Pancreas (tissue), 10 donors: ENCODE measurements at regions not wholly inside any gene's neighbourhood (a gene's known extent, or its start where the extent isn't known, plus 50 kb on each side); places are given as distances from the start of the nearest gene placed in this dataset.

Source experiments
- ATAC-seq, 4 donors: fragments of 200-7000 bp; cut with Tn5 transposase; one replicate each; pipeline versions ENCODE4 v1.8.0 to v1.9.1; 2020; ENCODE audit warnings: mild to moderate bottlenecking in 4 of 4, moderate library complexity in 4 of 4
- DNase-seq, 6 donors: peaks; one replicate each; pipeline ENCODE4 v3.0.0-alpha.2; 2020
- FAIRE-seq: peaks from 2 replicates; lab custom pipeline; 2012; peaks lifted over from hg19 to GRCh38; lab: Jason Lieb, UNC
- H3K27ac ChIP-seq, 4 donors: fragments of 200-600 bp; sonication (generic); 1 replicate in 3 of 4; 2 replicates in 1 of 4; pipeline versions ENCODE4 v1.5.0 to v1.8.0; 2020
- H3K27me3 ChIP-seq, 4 donors: fragments of 200-600 bp; one replicate each; pipeline ENCODE4 v1.8.0; 2021
- H3K36me3 ChIP-seq, 3 donors: fragments of 200-600 bp; sonication (generic) in 1 of 3; one replicate each; pipeline versions ENCODE4 v1.5.0 to v1.8.0; 2020 to 2021
- H3K4me1 ChIP-seq, 3 donors: fragments of 200-600 bp; one replicate each; pipeline ENCODE4 v1.8.0; 2021
- H3K4me3 ChIP-seq, 4 donors: fragments of 200-600 bp; sonication (generic) in 2 of 4; one replicate each; pipeline versions ENCODE4 v1.5.0 to v1.8.0; 2020 to 2021
- H3K9me3 ChIP-seq, 4 donors: fragments of 200-600 bp; one replicate each; pipeline ENCODE4 v1.8.0; 2021
- whole genome bisulfite sequencing, 2 donors: extraction: QIAGEN DNeasy Blood & Tissue Kit; methylation state at CpG; one replicate each; pipeline ENCODE4 v1.1.7; 2013; 5-methylcytosine and 5-hydroxymethylcytosine counted together
- intact Hi-C, 3 donors: fragments of 100-400 bp; cut with DNase I; formaldehyde crosslinking; loops; one replicate each; pipeline versions ENCODE4 v1.11.1 to v1.14.2; 2022
- TF ChIP-seq, protein P1 (sequence below), 4 donors: fragments of 200-600 bp; sonication (generic) in 3 of 4; IDR thresholded peaks; one replicate each; pipeline versions ENCODE4 v1.5.0 to v1.8.0; 2021; ENCODE audit warnings: antibody characterized with exemption in 4 of 4
- donor health status: healthy with polysubstance abuse.
- donor health status: DM: no; HTN: no; CAD: no; lungs with moderate emphysema.
- donor health status: DM: no; HTN: no; CAD: no.
- donor health status: control.
- donor health status: control.
- donor health status: Bipolar disorder and iron deficiency.
- donor health status: DM: yes; HTN: yes; CAD: no.
- donor health status: DM: no; HTN: no; CAD: no.
- donor health status: DM: no; HTN: no; CAD: no.
- donor health status: DM: yes; HTN: yes; CAD: no.

DNA sequence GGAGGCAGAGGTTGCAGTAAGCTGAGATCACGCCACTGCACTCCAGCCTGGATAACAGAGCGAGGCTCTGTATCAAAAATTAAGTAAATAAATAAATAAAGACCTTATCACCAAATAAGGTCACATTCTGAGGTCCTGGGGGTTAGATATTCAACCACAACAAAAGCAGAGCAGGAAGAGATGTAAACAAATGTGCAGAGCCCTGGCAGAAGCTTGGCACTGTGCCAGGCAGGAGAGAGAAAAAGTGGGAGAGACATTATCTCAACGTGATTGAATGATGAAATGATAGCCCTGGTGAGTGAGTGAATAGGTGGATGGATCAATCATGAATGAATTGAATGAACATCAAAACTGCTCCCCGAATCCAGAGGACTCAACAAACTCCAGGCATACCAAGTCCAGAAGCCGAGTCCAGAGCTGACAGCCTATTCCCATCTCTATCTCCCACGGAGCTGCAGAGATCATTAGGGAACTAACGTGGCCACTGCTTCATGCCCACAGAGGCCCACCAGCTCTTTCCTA, 150.7 kb downstream of the TOMM20 start:
- Histone ChIP-seq H3K4me1 (peaks cover 0 to 42% (median 32%) of the 10 kb centered on the region in 3 donors), H3K27me3 (no peaks in the 10 kb centered on the region), H3K36me3 (no peaks in the 10 kb centered on the region), H3K27ac (peak overlapping the region; percentile 29 to 91 (median 58)), H3K9me3 (no peaks in the 10 kb centered on the region), H3K4me3 (no peak overlapping the region)
- WGBS, 2 donors = 46 to 57% methylated on average over 7 of the region's 7 CpGs
- intact Hi-C loops = no loop called here
- TF ChIP-seq, protein P1, sequence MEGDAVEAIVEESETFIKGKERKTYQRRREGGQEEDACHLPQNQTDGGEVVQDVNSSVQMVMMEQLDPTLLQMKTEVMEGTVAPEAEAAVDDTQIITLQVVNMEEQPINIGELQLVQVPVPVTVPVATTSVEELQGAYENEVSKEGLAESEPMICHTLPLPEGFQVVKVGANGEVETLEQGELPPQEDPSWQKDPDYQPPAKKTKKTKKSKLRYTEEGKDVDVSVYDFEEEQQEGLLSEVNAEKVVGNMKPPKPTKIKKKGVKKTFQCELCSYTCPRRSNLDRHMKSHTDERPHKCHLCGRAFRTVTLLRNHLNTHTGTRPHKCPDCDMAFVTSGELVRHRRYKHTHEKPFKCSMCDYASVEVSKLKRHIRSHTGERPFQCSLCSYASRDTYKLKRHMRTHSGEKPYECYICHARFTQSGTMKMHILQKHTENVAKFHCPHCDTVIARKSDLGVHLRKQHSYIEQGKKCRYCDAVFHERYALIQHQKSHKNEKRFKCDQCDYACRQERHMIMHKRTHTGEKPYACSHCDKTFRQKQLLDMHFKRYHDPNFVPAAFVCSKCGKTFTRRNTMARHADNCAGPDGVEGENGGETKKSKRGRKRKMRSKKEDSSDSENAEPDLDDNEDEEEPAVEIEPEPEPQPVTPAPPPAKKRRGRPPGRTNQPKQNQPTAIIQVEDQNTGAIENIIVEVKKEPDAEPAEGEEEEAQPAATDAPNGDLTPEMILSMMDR (IDR thresholded peaks at IDR 0.05) = no peak
- DNase-seq (no peak), ATAC-seq (no peak), FAIRE-seq (no peak)

DNA sequence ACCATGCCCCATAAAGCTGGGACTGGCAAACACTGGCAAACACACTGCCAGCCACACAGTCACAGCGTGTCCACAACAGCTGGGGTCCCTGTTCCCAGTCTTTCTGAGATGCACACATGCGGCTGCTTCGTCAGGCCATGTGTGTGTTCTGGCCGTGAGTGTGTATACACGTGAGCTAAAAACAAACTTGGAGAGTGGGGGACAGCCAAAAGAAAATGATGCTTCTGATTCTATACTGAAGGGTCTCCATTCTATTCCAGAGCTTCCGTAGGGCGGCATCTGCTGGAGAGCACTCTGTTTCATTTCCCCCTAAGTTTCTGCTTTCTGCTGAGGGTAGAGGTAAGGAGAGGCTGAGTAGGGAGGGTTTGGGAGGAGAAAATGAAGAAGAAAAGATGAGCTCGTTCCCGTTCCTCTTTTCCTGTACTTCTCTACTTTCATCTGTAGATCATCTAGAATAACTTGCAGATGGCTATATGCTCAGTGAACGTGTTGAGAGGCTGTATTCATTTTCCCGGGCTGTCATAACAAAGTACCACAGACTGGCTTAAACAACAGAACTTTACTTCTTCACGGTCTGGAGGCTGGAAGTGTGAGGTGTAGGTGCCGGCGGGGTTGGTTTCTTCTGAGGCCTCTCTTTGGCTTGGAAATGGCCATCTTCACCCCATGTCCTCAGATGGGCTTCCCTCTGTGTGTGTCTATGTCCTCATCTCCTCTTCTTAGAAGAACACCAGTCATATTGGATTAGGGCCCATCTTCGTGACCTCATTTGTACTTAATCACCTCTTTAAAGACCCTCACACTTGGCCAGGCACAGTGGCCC, 151.6 kb downstream of the TOMM20 start:
- Histone ChIP-seq H3K4me3 (no peak overlapping the region), H3K9me3 (no peaks in the 10 kb centered on the region), H3K4me1 (peaks cover 3 to 46% (median 31%) of the 10 kb centered on the region in 3 donors), H3K36me3 (no peaks in the 10 kb centered on the region), H3K27ac (peak overlapping the region in 2 of 4 donors; percentile 83 to 91), H3K27me3 (no peaks in the 10 kb centered on the region)
- TF ChIP-seq, protein P1 (IDR thresholded peaks at IDR 0.05) = no peak
- FAIRE-seq = no peak
- no peak for DNase-seq
- 92 to 96% methylated on average over 15 of the region's 15 CpGs for WGBS, 2 donors
- no peak for ATAC-seq
- intact Hi-C loops = no loop called here

DNA sequence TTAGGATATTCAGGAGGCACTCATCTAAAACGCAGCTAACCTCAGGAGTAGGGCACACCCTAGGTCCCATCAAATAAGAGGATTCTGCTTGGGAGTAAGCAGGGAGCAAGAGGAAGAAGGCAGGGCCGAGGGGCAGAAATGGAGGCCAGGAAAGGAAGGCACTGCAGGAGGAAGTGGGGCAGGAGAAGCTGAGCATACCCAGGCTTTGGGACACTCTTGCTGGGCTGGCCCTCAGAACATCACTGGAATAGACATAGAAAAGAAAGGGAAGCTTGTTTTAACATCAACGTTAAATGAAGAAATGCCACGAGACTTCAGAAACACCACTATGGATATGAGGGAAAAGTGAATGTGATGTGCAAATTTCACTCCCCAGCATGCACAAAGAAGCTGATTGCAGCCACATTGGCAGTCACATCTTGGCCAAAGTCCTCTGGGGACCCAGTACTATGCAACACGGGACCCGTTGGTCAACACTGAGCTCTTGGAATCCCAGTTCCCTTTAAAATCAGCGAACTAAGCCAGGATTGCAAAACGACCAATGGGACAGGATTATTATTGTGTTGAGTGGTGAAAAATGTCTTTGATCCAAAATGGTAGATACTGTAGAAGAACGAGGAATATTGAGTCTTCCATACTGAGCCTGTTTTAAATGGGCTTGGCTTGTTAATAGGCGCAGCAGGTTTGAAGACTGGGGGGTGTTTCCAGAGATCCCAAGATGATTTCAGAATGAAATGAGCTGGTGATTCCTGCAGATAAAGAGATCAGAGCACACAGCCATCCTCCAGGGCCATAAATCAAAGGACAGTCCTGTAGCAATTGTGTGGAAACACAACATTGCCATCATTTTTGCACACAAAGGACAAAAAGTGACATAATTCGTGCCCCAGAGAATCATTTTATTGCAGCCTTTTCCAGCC, 152.4 kb downstream of the TOMM20 start:
- Histone ChIP-seq H3K27ac (peak overlapping the region in 2 of 4 donors; percentile 39 to 91), H3K4me1 (peaks cover 9 to 50% (median 31%) of the 10 kb centered on the region in 3 donors), H3K36me3 (no peaks in the 10 kb centered on the region), H3K9me3 (no peaks in the 10 kb centered on the region), H3K27me3 (no peaks in the 10 kb centered on the region), H3K4me3 (no peak overlapping the region)
- FAIRE-seq (no peak), ATAC-seq (no peak), DNase-seq (no peak)
- 88 to 90% methylated on average over 11 of the region's 11 CpGs for WGBS, 2 donors
- intact Hi-C loops = no loop called here
- TF ChIP-seq, protein P1 (IDR thresholded peaks at IDR 0.05) = no peak

DNA sequence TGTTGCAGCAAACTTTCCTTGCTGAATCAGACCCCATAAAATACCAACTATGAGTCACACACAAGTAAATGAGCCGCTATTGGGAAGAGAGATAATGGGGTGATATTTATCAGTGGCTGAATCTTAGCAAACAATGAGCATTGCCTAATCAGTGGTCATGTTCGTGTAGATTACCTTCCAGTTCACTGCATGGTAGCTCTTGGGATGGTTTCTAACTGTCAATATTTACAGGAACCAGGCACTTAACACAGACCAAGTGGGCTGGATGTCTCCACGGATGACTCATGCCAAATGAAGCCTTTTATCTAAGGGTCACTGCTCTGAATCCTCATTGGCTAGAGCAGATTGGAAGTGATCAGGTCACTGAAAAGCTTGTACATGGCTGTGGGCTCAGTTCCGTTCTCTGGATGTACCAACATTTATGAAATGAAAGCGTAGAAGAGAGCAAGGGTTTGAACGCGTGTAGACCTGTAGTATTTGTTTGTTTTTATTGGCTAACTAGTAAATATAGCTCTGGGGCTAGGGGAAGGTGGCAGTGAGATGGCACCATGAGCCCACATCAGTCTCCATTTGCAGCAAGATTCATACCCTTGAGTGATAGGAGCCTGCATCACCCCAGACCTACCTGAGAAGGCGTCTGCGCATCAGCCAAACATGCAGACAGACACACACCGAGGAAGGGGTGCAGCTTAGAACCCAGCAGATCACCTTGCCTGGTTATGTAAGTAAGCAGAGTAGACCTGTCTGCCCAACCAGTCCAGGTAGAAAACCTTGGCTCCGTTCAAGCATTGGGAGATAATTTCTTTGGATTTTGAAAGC, 153.3 kb downstream of the TOMM20 start:
- no peak overlapping the region for H3K4me3 ChIP-seq
- H3K27ac ChIP-seq = peak overlapping the region in 2 of 4 donors; percentile 6 to 39
- no peaks in the 10 kb centered on the region for H3K27me3 ChIP-seq
- H3K36me3 ChIP-seq = no peaks in the 10 kb centered on the region
- ATAC-seq (peak in 3 of 4 donors; percentile 2 to 59 (median 45)), DNase-seq (peak in 1 of 6 donors; percentile 13), FAIRE-seq (no peak)
- no peaks in the 10 kb centered on the region for H3K9me3 ChIP-seq
- TF ChIP-seq, protein P1 (IDR thresholded peaks at IDR 0.05) = no peak
- peaks cover 14 to 50% (median 34%) of the 10 kb centered on the region in 3 donors for H3K4me1 ChIP-seq
- WGBS, 2 donors = 78% methylated on average over 11 of the region's 11 CpGs
- intact Hi-C loops = no loop called here
